ENCODE measurements at regions not wholly inside any gene's neighbourhood (a gene's known extent, or its start where the extent isn't known, plus 50 kb on each side); places are given as distances from the start of the nearest gene placed in this dataset.

- no peak for DNase-seq (ENCODE audit: low spot score)
Measured at GRCh38 chr9:89810431-89810830, 205.6 kb downstream of the GADD45G start.

- DNase-seq (ENCODE audit: low spot score), result no peak
Measured at GRCh38 chr9:89811356-89811755, 206.5 kb downstream of the GADD45G start.

- DNase-seq (ENCODE audit: low spot score), result no peak
Measured at GRCh38 chr9:89811886-89812450, 207.2 kb downstream of the GADD45G start.

GRCh38 chr9:89812556-89813181, 207.9 kb downstream of the GADD45G start:
- DNase-seq (ENCODE audit: low spot score), result no peak

- DNase-seq (ENCODE audit: low spot score), result no peak
Measured at GRCh38 chr9:89813482-89813881, 208.7 kb downstream of the GADD45G start.

GRCh38 chr9:89814340-89815040, 209.7 kb downstream of the GADD45G start:
- DNase-seq (ENCODE audit: low spot score), result peak; percentile 45

- DNase-seq (ENCODE audit: low spot score), result no peak
Measured at GRCh38 chr9:89815061-89815902, 210.5 kb downstream of the GADD45G start.

- DNase-seq (ENCODE audit: low spot score), result no peak
Measured at GRCh38 chr9:89815903-89816573, 211.2 kb downstream of the GADD45G start.

- DNase-seq (ENCODE audit: low spot score), result no peak
Measured at GRCh38 chr9:89817151-89817950, 212.5 kb downstream of the GADD45G start.

GRCh38 chr9:89820337-89820736, 215.5 kb downstream of the GADD45G start:
- no peak for DNase-seq (ENCODE audit: low spot score)

GRCh38 chr9:89821081-89821480, 216.3 kb downstream of the GADD45G start:
- DNase-seq (ENCODE audit: low spot score), result no peak

- no peak for DNase-seq (ENCODE audit: low spot score)
Measured at GRCh38 chr9:89822996-89823395, 218.2 kb downstream of the GADD45G start.

GRCh38 chr9:89825669-89826068, 220.9 kb downstream of the GADD45G start:
- DNase-seq (ENCODE audit: low spot score), result no peak

GRCh38 chr9:89826186-89826585, 221.4 kb downstream of the GADD45G start:
- DNase-seq (ENCODE audit: low spot score), result no peak

- DNase-seq (ENCODE audit: low spot score), result no peak
Measured at GRCh38 chr9:89829346-89829745, 224.5 kb downstream of the GADD45G start.

GRCh38 chr9:89835666-89836065, 230.9 kb downstream of the GADD45G start:
- no peak for DNase-seq (ENCODE audit: low spot score)

- DNase-seq (ENCODE audit: low spot score), result no peak
Measured at GRCh38 chr9:89837162-89837933, 232.5 kb downstream of the GADD45G start.

GRCh38 chr9:89837934-89838310, 233.1 kb downstream of the GADD45G start:
- no peak for DNase-seq (ENCODE audit: low spot score)

GRCh38 chr9:89838621-89839020, 233.8 kb downstream of the GADD45G start:
- no peak for DNase-seq (ENCODE audit: low spot score)

- DNase-seq (ENCODE audit: low spot score), result no peak
Measured at GRCh38 chr9:89839449-89839848, 234.6 kb downstream of the GADD45G start.
